PC-9 (cell line): ENCODE measurements at regions not wholly inside any gene's neighbourhood (a gene's known extent, or its start where the extent isn't known, plus 50 kb on each side); places are given as distances from the start of the nearest gene placed in this dataset.

ENCODE experiments used
- BruUV-seq: library from RNA; stranded (reverse); fragments of 400-500 nt; replicated peaks from 2 replicates; lab custom pipeline; 2021; lab: Mats Ljungman, UMichigan
- CTCF ChIA-PET: fragments of 300-600 bp; sonication (Branson Sonifier 250); formaldehyde crosslinking; loops from one replicate; lab custom pipeline; 2022; ENCODE audit warnings: antibody characterized with exemption; lab: Charles Lee
- POLR2A ChIA-PET: fragments of 300-600 bp; sonication (Branson Sonifier 250); formaldehyde crosslinking; loops from one replicate; lab custom pipeline; 2022; ENCODE audit warnings: antibody characterized with exemption; ENCODE audit not compliant: unreplicated experiment; lab: Charles Lee
- DNase-seq, 2 experiments: peaks; one replicate each; pipeline versions ENCODE4 v3.0.0 to v3.0.0-alpha.2; 2015 to 2022; ENCODE audit warnings: mixed read lengths in 1 of 2
- H2AFZ ChIP-seq: fragments of 200-600 bp; sonication (generic); 2 replicates; pipeline ENCODE4 v1.8.1; 2017; ENCODE audit warnings: antibody characterized with exemption
- H3F3A ChIP-seq: fragments of 200-600 bp; sonication (generic); 2 replicates; pipeline ENCODE4 v1.8.1; 2017; ENCODE audit warnings: antibody characterized with exemption, mild to moderate bottlenecking, low read depth; ENCODE audit not compliant: insufficient read depth
- H3K27ac ChIP-seq: fragments of 200-600 bp; sonication (generic); 2 replicates; pipeline ENCODE4 v1.6.1; 2016; ENCODE audit warnings: mixed run types
- H3K27me3 ChIP-seq: fragments of 200-600 bp; sonication (generic); 2 replicates; pipeline ENCODE4 v1.6.1; 2016; ENCODE audit warnings: low read depth, mixed run types; ENCODE audit not compliant: insufficient read depth
- H3K36me3 ChIP-seq: fragments of 200-600 bp; sonication (generic); 2 replicates; pipeline ENCODE4 v1.6.1; 2016; ENCODE audit warnings: low read depth, mixed run types
- H3K4me1 ChIP-seq: fragments of 200-600 bp; sonication (generic); replicated peaks from 2 replicates; pipeline ENCODE4 v1.6.1; 2016; ENCODE audit warnings: mixed run types; ENCODE audit not compliant: insufficient read depth
- H3K4me2 ChIP-seq: fragments of 200-600 bp; sonication (generic); 2 replicates; pipeline ENCODE4 v1.6.1; 2017; ENCODE audit warnings: mixed run types
- H3K4me3 ChIP-seq: fragments of 200-600 bp; sonication (generic); 2 replicates; pipeline ENCODE4 v1.6.1; 2016; ENCODE audit warnings: mixed run types
- H3K79me2 ChIP-seq: fragments of 200-600 bp; sonication (generic); 2 replicates; pipeline ENCODE4 v1.6.1; 2017; ENCODE audit warnings: low read depth, mixed run types
- H3K9me2 ChIP-seq: fragments of 200-600 bp; sonication (generic); 2 replicates; pipeline ENCODE4 v1.8.1; 2017; ENCODE audit warnings: mild to moderate bottlenecking; ENCODE audit not compliant: insufficient read depth
- H3K9me3 ChIP-seq: fragments of 200-600 bp; sonication (generic); 2 replicates; pipeline ENCODE4 v1.8.1; 2016; ENCODE audit warnings: low read depth; ENCODE audit not compliant: insufficient read depth
- H4K20me1 ChIP-seq: fragments of 200-600 bp; sonication (generic); 2 replicates; pipeline ENCODE4 v1.8.1; 2017; ENCODE audit not compliant: insufficient read depth
- CTCF ChIP-seq: fragments of 200-600 bp; sonication (generic); conservative IDR thresholded peaks from 2 replicates; pipeline ENCODE4 v1.6.1; 2017; ENCODE audit warnings: mixed run types, antibody characterized with exemption, mild to moderate bottlenecking, moderate library complexity
- EZH2 ChIP-seq: fragments of 200-600 bp; sonication (generic); IDR thresholded peaks from 2 replicates; pipeline ENCODE4 v1.8.0; 2017; ENCODE audit warnings: antibody characterized with exemption, low read depth
- intact Hi-C: fragments of 100-400 bp; cut with micrococcal nuclease; formaldehyde crosslinking; loops from one replicate; pipeline ENCODE4 v1.10.0; 2022; ENCODE audit not compliant: unreplicated experiment

- Histone ChIP-seq H3K27ac (no peak overlapping the region), H3K9me2 (no peaks in the 10 kb centered on the region), H3K4me2 (no peak overlapping the region), H4K20me1 (no peaks in the 10 kb centered on the region), H3F3A (no peaks in the 10 kb centered on the region; the same call in 1 of the 2 replicates), H3K27me3 (no peaks in the 10 kb centered on the region), H3K36me3 (no peaks in the 10 kb centered on the region), H3K79me2 (no peaks in the 10 kb centered on the region), H2AFZ (no peak overlapping the region), H3K4me3 (no peak overlapping the region), H3K9me3 (no peaks in the 10 kb centered on the region), H3K4me1 (peaks cover 4% of the 10 kb centered on the region; the same call in 1 of the 2 replicates)
- ChIA-PET POLR2A (no interaction called here), CTCF (no interaction called here)
- BruUV-seq, result no TSS peak
- intact Hi-C loops, result no loop called here
- TF ChIP-seq EZH2 (no peak), CTCF (no peak)
- DNase-seq, result no peak
These were observed 177.7 kb upstream of the RASSF8 start for GRCh38 chr12:25780771-25781170.

GRCh38 chr12:25781232-25781631 is 177.2 kb upstream of the RASSF8 start:
- intact Hi-C loops, result no loop called here
- Histone ChIP-seq H3F3A (no peaks in the 10 kb centered on the region; the same call in 1 of the 2 replicates), H3K9me2 (no peaks in the 10 kb centered on the region), H3K9me3 (no peaks in the 10 kb centered on the region), H3K4me2 (no peak overlapping the region), H4K20me1 (no peaks in the 10 kb centered on the region), H3K4me3 (no peak overlapping the region), H3K4me1 (peaks cover 2% of the 10 kb centered on the region; the same call in 1 of the 2 replicates), H2AFZ (no peak overlapping the region), H3K79me2 (no peaks in the 10 kb centered on the region), H3K27ac (no peak overlapping the region), H3K27me3 (no peaks in the 10 kb centered on the region), H3K36me3 (no peaks in the 10 kb centered on the region)
- ChIA-PET POLR2A (no interaction called here), CTCF (no interaction called here)
- TF ChIP-seq EZH2, result no peak
- TF ChIP-seq CTCF, result no peak
- no peak for DNase-seq
- no TSS peak for BruUV-seq

- H3F3A ChIP-seq, result no peaks in the 10 kb centered on the region
- BruUV-seq, result no TSS peak
- intact Hi-C loops, result no loop called here
- H3K9me3 ChIP-seq, result no peaks in the 10 kb centered on the region
- CTCF ChIA-PET, result no interaction called here
- no peaks in the 10 kb centered on the region for H3K27me3 ChIP-seq
- no peak for DNase-seq
- H3K4me1 ChIP-seq, result no peaks in the 10 kb centered on the region
- no peak overlapping the region for H3K4me2 ChIP-seq
- no peak overlapping the region for H3K4me3 ChIP-seq
- no peaks in the 10 kb centered on the region for H3K36me3 ChIP-seq
- no peak overlapping the region for H2AFZ ChIP-seq
- no peaks in the 10 kb centered on the region for H3K9me2 ChIP-seq
- no peaks in the 10 kb centered on the region for H3K79me2 ChIP-seq
- no peak for TF ChIP-seq EZH2
- no peak for TF ChIP-seq CTCF
- H3K27ac ChIP-seq, result no peak overlapping the region
- H4K20me1 ChIP-seq, result no peaks in the 10 kb centered on the region
- POLR2A ChIA-PET, result no interaction called here
These were observed 174.9 kb upstream of the RASSF8 start for GRCh38 chr12:25783566-25783965.
